ENCODE measurements at regions not wholly inside any gene's neighbourhood (a gene's known extent, or its start where the extent isn't known, plus 50 kb on each side); places are given as distances from the start of the nearest gene placed in this dataset.

DNA sequence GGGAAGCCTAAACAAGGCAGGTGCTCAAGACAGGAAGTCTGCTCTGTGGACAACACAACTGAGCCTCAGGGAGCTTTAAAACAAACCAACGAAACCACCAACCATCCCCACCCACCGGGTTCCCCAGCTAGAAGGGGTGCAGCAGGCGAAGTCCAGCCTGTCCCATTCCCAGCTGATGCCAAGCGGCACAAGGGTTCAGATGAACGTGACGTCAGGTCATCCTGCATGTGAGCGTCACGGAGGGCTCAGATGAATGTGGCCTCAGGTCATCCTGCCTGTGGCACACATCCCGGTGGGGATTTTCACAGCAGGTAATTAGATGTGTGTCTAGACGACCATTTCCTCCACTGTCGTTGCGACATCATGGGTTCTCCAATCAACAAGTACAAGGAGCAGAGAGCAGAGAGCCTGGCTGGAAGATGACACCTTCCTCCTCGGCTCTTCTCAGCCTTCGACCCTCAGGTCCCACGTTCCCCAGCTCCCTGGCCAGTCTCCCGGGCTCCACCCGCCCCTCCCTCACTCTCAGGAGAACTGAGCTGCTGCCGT lies 246.5 kb downstream of the FOXL1 start:
- no peak for DNase-seq (ENCODE audit: low read depth in 2 of 3, low spot score in 1 of 3)

DNA sequence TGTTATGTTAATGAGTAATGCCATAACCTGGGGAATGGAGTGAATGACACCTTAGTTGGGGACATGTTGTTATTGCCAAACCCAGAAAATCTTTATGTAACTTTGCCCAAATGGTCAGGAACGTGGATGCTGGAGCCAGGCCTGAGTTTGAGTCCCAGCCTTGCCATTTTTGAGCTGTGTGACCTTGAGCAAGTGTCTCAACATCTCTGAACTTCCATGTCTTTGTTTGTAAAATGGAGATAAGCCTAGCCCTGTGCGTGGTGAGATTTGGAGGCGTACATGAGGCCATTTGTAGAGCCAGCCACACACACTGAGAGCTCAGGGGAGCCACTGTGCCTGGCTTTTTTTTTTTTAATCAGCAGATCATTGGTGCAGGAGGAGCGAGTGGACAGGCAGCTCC lies 247.3 kb downstream of the FOXL1 start:
- DNase-seq (ENCODE audit: low read depth in 2 of 3, low spot score in 1 of 3), result no peak

- DNase-seq (ENCODE audit: low read depth in 2 of 3, low spot score in 1 of 3), result no peak
Observed at GRCh38 chr16:86826941-86827340, 248.6 kb downstream of the FOXL1 start.

GRCh38 chr16:86827521-86827920 lies 249.2 kb downstream of the FOXL1 start:
- no peak for DNase-seq (ENCODE audit: low read depth in 2 of 3, low spot score in 1 of 3)

GRCh38 chr16:86828202-86828601 lies 249.9 kb downstream of the FOXL1 start:
- no peak for DNase-seq (ENCODE audit: low read depth in 2 of 3, low spot score in 1 of 3)

DNA sequence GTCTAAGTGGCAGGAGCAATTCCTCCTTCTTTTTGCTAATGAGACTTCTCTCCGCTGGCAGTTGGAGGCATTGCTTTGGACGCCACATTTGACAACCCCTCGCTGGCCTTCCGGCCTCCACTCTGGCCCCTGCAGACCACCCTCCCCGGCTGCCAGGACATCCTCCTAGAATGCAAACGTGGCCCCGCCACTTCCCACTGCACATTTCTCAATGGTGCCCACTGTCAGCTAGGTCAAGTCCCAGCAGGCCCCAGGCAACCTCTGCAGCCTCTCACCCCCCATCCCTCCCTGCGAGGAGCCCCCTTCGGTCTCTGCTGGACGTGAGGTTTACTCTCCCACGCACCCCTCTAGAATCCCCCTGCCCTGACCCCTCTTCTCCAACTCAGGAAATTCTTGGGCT lies 250.3 kb downstream of the FOXL1 start:
- DNase-seq (ENCODE audit: low read depth in 2 of 3, low spot score in 1 of 3), result no peak

GRCh38 chr16:86831366-86831765 lies 253.0 kb downstream of the FOXL1 start:
- DNase-seq (ENCODE audit: low read depth in 2 of 3, low spot score in 1 of 3), result no peak

DNA sequence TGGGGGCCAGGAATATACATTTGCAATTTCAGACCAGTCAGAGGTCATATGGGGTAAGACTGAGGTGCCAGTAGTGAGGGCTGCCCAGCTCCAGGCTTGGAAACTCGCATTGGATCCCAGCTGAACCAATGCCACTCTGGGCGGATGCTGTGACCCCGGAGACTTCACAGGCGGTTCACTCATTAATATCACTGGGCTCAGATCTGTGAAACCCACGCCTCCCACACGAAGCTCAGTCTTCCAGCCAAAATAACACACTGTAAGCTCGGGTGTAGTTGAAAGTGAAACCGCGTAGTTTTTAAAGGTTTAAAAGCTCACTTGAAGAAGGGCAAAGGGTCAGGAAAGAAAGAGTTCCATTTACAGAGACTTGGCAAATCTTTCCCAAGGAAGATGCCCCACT lies 254.8 kb downstream of the FOXL1 start:
- DNase-seq (ENCODE audit: low read depth in 2 of 3, low spot score in 1 of 3), result no peak

DNA sequence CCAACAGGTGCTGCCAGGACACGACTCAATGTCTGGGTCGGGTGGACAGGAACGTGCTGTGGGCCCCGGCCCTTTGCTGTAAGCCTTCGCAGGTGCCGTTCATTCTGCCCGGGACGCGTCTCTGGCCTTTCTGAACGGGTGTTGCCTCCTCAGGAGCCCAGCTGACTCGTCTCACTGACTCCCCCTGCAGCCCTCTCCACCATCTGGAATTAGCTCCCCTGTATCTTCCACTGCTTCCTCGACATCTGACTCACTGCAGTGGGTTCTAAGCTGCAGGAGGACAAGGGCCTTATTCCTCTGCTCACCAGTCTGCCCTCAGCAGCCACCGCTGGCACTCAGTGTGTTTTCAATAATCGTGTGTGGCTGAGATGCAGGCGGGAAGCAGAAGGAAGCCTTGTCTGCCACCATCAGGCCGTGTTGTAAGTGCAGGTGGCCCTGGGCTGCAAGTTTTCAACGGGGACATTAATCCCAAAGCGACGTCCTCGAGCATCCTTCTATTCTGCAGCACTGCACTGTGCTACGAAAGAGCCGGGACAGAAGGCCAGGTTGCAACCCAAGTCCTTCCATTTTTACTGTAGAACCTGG lies 256.2 kb downstream of the FOXL1 start:
- no peak for DNase-seq (ENCODE audit: low read depth in 2 of 3, low spot score in 1 of 3)

- DNase-seq (ENCODE audit: low read depth in 2 of 3, low spot score in 1 of 3), result no peak
Observed at GRCh38 chr16:86835982-86836381, 257.6 kb downstream of the FOXL1 start.

- DNase-seq (ENCODE audit: low read depth in 2 of 3, low spot score in 1 of 3), result no peak
Observed at GRCh38 chr16:86836503-86837129, 258.3 kb downstream of the FOXL1 start.

- no peak for DNase-seq (ENCODE audit: low read depth in 2 of 3, low spot score in 1 of 3)
Observed at GRCh38 chr16:86843812-86844211, 265.5 kb downstream of the FOXL1 start.

GRCh38 chr16:86844695-86845094 lies 266.3 kb downstream of the FOXL1 start:
- DNase-seq (ENCODE audit: low read depth in 2 of 3, low spot score in 1 of 3), result no peak

DNA sequence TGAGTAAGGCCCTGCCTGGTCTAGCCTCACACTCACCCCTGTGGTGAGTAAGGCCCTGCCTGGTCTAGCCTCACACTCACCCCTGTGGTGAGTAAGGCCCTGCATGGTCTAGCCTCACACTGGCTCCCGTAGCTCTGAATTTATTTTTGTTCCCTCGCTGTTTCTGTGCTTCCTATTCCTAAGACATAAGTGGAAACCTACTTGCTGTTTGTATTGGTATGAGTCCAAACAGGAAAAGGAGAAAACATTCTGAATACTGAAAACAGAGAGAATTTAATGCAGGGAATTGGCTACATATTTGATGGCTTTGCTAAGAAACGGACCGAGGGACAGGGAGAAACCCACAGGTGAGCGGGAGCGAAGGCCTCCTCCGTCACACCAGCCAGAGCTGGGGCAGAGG lies 267.8 kb downstream of the FOXL1 start:
- DNase-seq (ENCODE audit: low read depth in 2 of 3, low spot score in 1 of 3), result no peak

GRCh38 chr16:86848821-86849220 lies 270.5 kb downstream of the FOXL1 start:
- DNase-seq (ENCODE audit: low read depth in 2 of 3, low spot score in 1 of 3), result no peak

DNA sequence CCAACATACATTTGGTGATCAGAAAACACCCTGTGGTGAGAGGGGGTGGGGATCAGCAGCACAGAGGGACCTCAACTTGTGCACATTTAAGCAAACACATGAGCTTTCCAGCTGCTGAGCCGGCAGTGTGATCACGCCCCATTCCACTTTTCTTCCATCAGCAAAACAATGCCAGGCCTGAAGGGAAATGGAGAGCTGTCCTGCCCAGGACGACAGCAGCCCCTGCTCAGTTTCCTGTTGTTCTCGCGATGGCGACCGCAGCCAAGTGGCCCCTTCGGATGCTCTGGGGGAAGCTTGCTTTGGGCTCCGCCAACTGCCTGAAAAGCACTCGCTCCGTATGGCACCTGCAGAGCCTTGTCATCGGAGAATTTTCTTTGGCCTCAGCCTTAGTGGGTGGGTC lies 272.3 kb downstream of the FOXL1 start:
- no peak for DNase-seq (ENCODE audit: low read depth in 2 of 3, low spot score in 1 of 3)

DNA sequence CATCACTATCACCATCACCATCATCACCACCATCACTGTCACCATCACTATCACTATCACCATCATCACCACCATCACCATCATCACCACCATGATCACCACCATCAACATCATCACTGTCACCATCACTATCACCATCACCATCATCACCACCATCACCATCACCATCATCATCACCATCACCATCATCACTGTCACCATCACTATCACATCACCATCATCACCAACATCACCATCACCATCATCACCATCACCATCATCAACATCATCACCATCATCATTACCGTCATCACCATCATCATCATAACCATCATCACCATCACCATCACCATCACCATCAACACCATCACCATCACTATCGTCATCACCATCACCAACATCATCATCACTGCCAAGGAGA lies 273.8 kb downstream of the FOXL1 start:
- no peak for DNase-seq (ENCODE audit: low read depth in 2 of 3, low spot score in 1 of 3)

DNA sequence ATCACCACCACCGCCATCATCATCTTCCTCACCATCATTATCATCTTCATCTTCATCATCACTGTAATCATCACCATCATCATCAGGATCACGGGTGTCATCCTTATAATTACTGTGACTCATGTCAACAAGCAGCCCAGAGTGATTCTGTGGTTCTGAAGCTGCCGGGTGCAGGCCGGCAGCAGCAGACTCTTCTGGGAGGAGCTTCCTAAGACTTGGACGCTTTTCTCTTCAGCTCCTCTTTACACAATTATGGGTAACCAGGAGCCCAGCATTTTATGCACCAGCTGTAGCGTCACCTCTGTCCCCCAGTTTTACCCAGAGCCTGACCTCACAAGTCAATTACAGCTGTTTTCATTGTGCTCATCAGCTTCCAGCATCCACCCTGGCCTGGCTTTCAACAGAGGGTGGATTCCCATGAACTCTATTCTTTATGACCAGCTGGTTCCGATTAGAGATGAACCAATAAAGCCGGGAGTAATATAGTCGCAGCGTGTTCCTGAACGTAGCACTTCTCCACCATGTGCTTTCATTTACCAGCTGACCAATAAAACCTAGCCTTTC lies 275.8 kb downstream of the FOXL1 start:
- DNase-seq (ENCODE audit: low read depth in 2 of 3, low spot score in 1 of 3), result no peak

GRCh38 chr16:86854626-86855294 lies 276.4 kb downstream of the FOXL1 start:
- DNase-seq (ENCODE audit: low read depth in 2 of 3, low spot score in 1 of 3), result no peak

- no peak for DNase-seq (ENCODE audit: low read depth in 2 of 3, low spot score in 1 of 3)
Observed at GRCh38 chr16:86856946-86857586, 278.7 kb downstream of the FOXL1 start.

GRCh38 chr16:86857807-86858206 lies 279.5 kb downstream of the FOXL1 start:
- DNase-seq (ENCODE audit: low read depth in 2 of 3, low spot score in 1 of 3), result no peak

DNA sequence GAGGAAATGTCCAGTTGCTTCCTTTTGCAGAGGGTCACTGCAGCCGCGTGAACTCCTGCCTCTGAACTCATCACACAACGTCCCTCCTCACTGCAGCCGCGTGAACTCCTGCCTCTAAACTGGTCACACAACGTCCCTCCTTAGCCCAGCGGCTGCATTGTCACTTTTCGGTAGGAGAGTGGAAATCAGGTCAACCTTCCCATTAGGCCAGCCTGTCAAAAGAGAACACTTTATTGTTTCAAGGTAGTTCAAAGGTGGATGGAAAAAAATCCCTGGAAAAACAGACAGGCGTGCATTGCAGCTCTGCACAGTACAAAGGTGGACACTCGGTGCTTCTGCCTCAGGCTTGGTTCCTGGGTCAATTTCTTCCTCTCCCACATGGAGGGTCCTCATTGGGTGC lies 280.2 kb downstream of the FOXL1 start:
- no peak for DNase-seq (ENCODE audit: low read depth in 2 of 3, low spot score in 1 of 3)
